GM18909 (cell line): ENCODE measurements at regions not wholly inside any gene's neighbourhood (a gene's known extent, or its start where the extent isn't known, plus 50 kb on each side); places are given as distances from the start of the nearest gene placed in this dataset.
"Not testable (repeated sequence)": the region's sequence is repeated elsewhere in the genome, so short reads cannot be mapped to it uniquely, and the experiment has no call there.

Source experiments
- ATAC-seq: cut with Tn5 transposase; IDR thresholded peaks from one replicate; pipeline ENCODE4 v1.9.1; 2021; ENCODE audit warnings: mild to moderate bottlenecking; ENCODE audit not compliant: unreplicated experiment, poor library complexity

DNA sequence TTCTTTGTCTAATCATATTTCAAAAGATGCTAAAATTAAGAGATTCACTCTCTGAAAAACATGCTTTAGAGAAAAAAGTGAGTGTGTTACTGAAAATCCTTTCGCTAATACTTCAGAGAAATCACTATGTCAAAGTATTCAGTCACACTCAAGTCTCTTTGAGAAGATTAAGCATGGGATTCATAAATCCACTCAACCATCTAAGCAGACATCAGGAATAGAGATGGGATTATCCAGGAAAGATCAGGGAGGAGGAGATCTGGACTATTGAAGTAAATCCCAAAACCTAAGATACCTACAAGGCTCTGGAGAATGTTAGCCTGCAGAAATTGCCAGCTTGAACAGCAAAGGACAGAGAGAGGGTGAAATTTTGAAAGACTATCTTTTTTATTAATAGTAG lies 317.2 kb upstream of the ACO1 start:
- no peak for ATAC-seq

GRCh38 chr9:32069169-32069813 lies 315.2 kb upstream of the ACO1 start:
- no peak for ATAC-seq

- no peak for ATAC-seq
Observed at GRCh38 chr9:32069969-32070368, 314.5 kb upstream of the ACO1 start.

GRCh38 chr9:32072570-32072969 lies 311.9 kb upstream of the ACO1 start:
- no peak for ATAC-seq

- ATAC-seq: no peak
Observed at GRCh38 chr9:32092031-32092430, 292.4 kb upstream of the ACO1 start.

DNA sequence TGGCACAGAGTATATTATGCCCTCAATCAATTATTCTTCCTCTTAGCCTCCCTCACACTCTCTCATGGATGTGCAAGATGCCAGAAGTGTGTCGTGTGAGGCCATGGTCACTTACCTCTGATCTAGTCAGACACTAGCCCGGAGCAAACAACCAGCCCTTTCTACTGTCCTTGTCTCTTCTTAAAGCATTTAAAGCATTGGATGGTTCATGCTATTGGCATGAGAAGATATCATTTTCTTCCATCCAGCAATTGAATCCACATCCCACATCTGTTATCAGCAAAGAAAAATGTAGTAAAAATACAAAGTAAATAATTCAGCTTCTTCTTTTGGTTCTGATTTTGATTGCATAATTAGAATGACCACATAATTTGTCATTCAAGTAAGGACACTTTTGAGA lies 267.2 kb upstream of the ACO1 start:
- no peak for ATAC-seq

GRCh38 chr9:32128546-32128945 lies 255.9 kb upstream of the ACO1 start:
- ATAC-seq: no peak

GRCh38 chr9:32130709-32131108 lies 253.7 kb upstream of the ACO1 start:
- not testable (repeated sequence) for ATAC-seq

DNA sequence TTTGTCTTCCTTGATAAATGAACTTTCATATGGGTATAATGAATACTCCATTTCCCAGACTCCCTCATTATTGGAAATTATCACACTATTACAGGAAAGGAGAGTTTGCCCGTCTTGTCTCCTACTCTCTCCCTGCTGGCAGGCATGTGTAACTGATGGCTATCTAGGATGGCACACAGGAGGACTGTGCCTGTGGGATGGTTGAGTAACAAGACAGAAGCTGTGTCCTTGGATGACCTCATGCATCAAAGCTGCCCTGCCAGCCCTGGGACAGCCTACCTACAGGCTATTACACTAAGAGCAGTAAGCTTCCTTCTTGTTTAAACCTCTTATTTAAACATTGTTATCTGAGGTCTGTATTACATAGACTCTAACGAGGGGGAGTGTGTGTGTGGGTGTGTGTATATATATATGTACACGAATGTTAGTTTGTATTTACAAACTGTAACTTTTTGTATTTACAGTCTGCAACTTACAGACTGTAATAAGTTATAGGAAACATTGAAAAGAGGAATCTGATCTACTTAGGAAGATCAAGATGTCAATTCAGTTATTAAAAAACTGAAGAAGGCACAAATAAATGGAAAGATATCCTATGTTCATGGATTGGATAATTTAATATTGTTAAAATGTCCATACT lies 247.6 kb upstream of the ACO1 start:
- ATAC-seq: no peak

DNA sequence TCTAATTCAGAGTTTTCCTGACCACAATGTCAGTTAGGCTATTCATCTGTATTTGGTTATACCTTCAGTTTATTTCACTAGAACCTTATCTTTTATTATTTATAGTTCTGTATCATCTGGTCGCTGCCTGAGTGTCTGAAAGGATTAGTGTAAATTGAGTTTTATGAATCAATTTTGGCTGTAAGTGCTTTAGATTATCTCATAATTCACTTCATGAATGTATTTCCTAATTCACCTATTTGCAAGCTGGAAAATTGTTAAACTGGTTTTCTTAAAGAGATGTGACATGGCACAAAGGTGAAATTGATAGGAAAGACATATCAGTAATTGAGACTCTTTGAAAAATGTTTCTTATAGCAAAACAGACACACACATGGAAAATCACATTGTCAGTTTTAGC lies 242.4 kb upstream of the ACO1 start:
- no peak for ATAC-seq

DNA sequence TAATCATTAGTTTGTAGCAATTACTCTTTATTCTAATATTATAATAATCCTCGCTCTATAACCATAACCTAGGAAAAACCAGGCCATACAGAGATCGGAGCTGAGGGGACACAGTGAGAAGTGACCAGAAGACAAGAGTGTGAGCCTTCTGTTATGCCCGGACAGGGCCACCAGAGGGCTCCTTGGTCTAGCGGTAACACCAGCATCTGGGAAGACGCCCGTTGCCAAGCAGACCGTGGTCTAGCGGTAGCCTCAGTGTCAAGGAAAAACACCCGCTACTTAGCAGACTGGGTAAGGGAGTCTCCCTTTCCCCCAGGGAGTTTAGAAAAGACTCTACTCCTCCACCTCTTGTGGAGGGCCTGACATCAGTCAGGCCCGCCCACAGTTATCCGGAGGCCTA lies 235.9 kb upstream of the ACO1 start:
- ATAC-seq: not testable (repeated sequence)

- peak; percentile 35 for ATAC-seq
Observed at GRCh38 chr9:32161209-32161608, 223.2 kb upstream of the ACO1 start.

DNA sequence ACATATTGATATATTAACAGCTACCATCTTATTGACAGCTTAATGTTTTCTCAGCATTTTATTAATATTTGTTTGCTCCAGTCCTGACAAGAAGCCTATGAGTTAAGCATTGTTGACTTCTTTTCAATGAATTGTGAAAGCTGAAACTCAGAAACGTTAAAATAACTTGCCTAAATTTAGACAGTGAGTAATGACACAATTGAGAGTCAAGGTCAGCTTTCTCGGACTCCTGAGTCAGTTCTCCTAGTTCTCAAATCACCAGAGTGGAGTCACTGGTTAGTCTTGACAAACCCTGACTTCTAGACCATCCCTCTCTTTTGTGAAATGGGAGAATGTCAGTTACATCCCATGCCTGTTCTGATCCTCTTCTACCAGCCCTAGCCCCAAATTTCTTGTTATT lies 222.7 kb upstream of the ACO1 start:
- ATAC-seq: peak; percentile 78

DNA sequence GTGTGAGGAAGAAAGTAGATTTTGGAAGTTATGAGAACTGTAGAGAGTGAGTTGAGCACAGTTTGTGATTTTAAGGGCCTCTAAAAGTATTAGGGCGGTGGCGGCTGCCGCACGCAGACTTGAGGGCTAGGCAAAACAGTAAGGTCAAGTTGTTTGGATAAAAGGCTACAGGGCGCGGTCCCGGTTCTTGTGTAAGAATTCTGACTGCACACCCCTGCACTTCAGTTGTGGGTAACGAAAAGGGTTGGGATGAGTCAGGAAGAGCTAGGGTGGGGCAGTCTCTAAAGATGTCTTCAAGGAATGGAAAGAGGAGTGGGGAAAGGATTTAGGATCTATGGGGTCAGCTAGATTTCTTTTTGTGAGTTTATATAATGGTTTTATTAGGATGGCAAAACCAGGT lies 218.1 kb upstream of the ACO1 start:
- ATAC-seq: not testable (repeated sequence)

DNA sequence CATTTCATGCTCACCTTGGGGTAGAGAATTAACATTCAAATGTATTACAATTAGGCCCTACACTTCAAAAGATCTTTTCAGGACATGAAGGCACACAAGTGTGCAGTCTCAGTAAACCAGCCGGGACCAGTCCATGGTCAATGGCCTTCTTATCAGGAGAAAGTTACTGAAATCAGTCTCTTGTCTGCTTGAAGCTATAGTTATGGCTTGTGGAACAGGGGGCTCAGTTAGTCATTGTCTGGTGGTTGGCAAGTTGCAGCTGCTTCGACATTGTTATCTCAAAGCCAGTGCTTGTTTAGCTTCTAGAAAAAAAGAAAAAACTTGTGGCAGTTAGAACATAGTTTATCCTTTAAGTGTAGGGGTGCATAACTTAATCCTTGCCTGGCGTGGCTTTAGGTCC lies 213.1 kb upstream of the ACO1 start:
- no peak for ATAC-seq

GRCh38 chr9:32172256-32172655 lies 212.2 kb upstream of the ACO1 start:
- ATAC-seq: no peak

DNA sequence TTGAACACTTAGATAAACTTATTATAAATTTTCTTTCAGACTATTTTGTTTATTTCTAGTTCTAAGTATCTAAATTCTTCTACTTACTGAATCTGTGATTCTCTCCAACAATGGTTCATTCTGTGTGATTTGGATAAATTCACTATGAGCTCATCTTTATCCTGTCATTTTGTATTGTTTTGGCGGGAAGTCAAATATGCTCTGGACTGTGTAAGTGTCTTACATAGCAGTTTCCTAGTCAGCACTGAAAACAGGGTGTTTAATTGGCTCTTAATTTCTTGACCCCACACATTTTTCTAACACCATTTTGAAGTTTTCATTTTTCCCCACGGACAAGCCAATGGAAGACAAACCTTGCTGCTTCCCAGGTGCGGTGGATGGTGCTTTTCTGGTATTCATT lies 207.0 kb upstream of the ACO1 start:
- no peak for ATAC-seq

DNA sequence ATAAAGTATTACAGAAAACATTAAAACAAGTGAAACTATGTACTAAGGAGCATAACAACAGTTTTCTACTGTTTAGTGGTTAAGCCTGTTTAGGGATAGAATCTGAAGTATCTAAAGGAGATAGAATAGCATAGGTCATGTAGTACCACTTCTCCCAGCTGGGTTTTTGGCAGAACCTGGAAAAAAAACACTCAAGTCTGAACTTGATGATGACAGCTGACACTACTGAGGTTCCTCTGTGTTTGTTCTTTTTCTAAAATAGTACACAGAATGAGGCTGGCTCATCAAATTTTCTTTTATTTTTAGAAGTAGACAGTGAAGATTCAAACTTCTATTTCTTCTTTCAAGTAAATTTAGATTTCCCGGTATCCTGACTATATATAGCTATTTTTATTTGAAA lies 203.8 kb upstream of the ACO1 start:
- ATAC-seq: no peak

DNA sequence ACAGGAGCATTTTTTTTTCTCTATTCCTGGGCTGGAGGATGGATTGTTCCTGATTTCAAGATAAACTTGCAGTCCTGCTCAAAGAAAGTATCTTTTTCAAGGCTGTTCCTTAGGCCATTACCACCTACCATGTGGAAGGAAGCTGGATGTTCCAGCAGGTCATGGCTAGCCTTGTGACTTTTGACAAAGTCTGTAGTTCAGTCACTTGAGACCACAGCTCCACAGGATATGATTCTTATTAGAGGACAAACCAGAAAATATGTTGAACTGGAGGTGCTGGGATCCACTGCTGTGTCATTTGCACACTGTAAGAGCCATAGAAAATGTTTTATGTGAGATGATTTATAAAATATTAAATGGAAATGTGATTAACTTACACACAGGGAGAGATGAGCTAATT lies 184.2 kb upstream of the ACO1 start:
- no peak for ATAC-seq

GRCh38 chr9:32200896-32201295 lies 183.5 kb upstream of the ACO1 start:
- ATAC-seq: no peak

GRCh38 chr9:32209164-32209563 lies 175.3 kb upstream of the ACO1 start:
- not testable (repeated sequence) for ATAC-seq

DNA sequence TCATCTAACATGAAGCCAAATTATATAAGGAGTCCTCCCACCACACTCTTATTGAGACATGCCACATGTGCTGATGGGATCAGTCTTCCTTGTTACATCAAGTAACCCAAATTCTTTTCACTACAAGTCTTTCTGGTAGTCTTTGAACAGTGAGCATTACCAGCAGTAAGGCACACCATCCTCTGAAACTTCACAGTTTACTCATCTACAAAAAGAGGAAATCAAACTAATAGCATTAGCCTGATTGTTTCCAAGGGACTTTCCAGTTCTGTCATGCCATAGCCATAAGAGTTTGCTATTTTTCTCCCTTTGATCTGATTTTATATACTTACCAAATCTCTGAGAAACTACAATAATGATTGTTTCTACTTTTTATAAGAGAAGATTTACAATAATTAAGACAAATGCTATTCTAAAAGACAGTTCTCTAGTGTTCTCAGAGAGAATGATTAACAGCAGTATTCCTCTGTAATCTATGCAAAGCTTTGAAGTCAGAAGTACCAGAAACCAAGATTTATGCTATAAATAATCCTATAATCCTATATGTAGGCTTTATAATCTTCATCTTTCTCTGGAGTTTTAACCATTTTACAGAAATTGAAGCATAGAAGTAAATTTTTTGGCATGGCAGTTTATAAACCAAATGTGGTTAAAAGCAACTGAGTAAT lies 166.2 kb upstream of the ACO1 start:
- ATAC-seq: peak; percentile 99
